Endothelial cell of umbilical vein (primary cell): ENCODE measurements at regions not wholly inside any gene's neighbourhood (a gene's known extent, or its start where the extent isn't known, plus 50 kb on each side); places are given as distances from the start of the nearest gene placed in this dataset.

Experiments
- BruUV-seq: library from RNA; stranded (reverse); fragments of 400-500 nt; replicated peaks from 2 replicates; lab custom pipeline; 2021; lab: Mats Ljungman, UMichigan
- CTCF ChIA-PET: fragments of 300-600, 350-600 bp; sonication (Branson Sonifier 250); formaldehyde crosslinking; loops from one replicate; lab custom pipeline; 2021; ENCODE audit warnings: antibody characterized with exemption, inconsistent platforms; lab: Charles Lee
- POLR2A ChIA-PET: fragments of 300-600, 350-600 bp; sonication (Branson Sonifier 250); formaldehyde crosslinking; loops from one replicate; lab custom pipeline; 2021; ENCODE audit warnings: antibody characterized with exemption, inconsistent platforms; lab: Charles Lee
- DNase-seq: peaks from one replicate; pipeline ENCODE4 v3.0.0-alpha.2; 2011; ENCODE audit warnings: low read depth, low spot score
- FAIRE-seq: peaks from 2 replicates; lab custom pipeline; 2011; peaks lifted over from hg19 to GRCh38; lab: Jason Lieb, UNC
- H2AFZ ChIP-seq: 2 replicates; pipeline ENCODE4 v1.6.0; 2012; ENCODE audit warnings: low read depth, low read length, control low read depth, inconsistent platforms
- H3K27ac ChIP-seq: 2 replicates; pipeline ENCODE4 v1.5.1; 2011; ENCODE audit warnings: low read depth, mild to moderate bottlenecking, control low read depth, low read length, moderate library complexity; ENCODE audit not compliant: insufficient read depth
- H3K27me3 ChIP-seq, 2 experiments: 2 replicates each; pipeline versions ENCODE4 v1.6.0 to v1.6.1; 2011; ENCODE audit warnings: low read length in 2 of 2, mixed read lengths in 1 of 2; ENCODE audit not compliant: control insufficient read depth in 2 of 2, insufficient read depth in 2 of 2
- H3K36me3 ChIP-seq, 2 experiments: 2 replicates in 1 of 2; 3 replicates in 1 of 2; pipeline ENCODE4 v1.5.1; 2011; ENCODE audit warnings: low read length in 2 of 2, mild to moderate bottlenecking in 1 of 2, moderate library complexity in 1 of 2; ENCODE audit not compliant: control insufficient read depth in 2 of 2, insufficient read depth in 2 of 2; ENCODE audit errors: extremely low read depth in 1 of 2
- H3K4me1 ChIP-seq: 3 replicates; pipeline ENCODE4 v1.5.1; 2011; ENCODE audit warnings: mild to moderate bottlenecking, low read length; ENCODE audit not compliant: control insufficient read depth, insufficient read depth; ENCODE audit errors: extremely low read depth
- H3K4me2 ChIP-seq: 2 replicates; pipeline ENCODE4 v1.6.1; 2011; ENCODE audit warnings: low read length, control low read depth, mixed read lengths; ENCODE audit not compliant: insufficient read depth
- H3K4me3 ChIP-seq, 3 experiments: fragments of 200-600 bp in 1 of 3; sonication (generic), shearing (Covaris generic) in 1 of 3; replicated peaks in 1 of 3; 2 replicates each; pipeline ENCODE4 v1.5.1; 2011 to 2016; ENCODE audit warnings: control low read depth in 3 of 3, low read length in 3 of 3, mild to moderate bottlenecking in 2 of 3, inconsistent platforms in 1 of 3, low read depth in 1 of 3, moderate library complexity in 1 of 3; ENCODE audit not compliant: insufficient read depth in 1 of 3
- H3K79me2 ChIP-seq: 2 replicates; pipeline ENCODE4 v1.6.0; 2012; ENCODE audit warnings: low read length, inconsistent platforms; ENCODE audit not compliant: control insufficient read depth, insufficient read depth
- H3K9ac ChIP-seq: replicated peaks from 2 replicates; pipeline ENCODE3; 2011; ENCODE audit warnings: low read length, control low read depth; ENCODE audit not compliant: insufficient read depth; ENCODE audit errors: extremely low read depth
- H3K9me1 ChIP-seq: replicated peaks from 3 replicates; pipeline ENCODE4 v1.6.0; 2011; ENCODE audit warnings: mild to moderate bottlenecking, low read length; ENCODE audit not compliant: control insufficient read depth, insufficient read depth; ENCODE audit errors: extremely low read depth
- H3K9me3 ChIP-seq: replicated peaks from 2 replicates; pipeline ENCODE4 v1.5.1; 2012; ENCODE audit warnings: low read length, inconsistent platforms; ENCODE audit not compliant: control insufficient read depth, insufficient read depth
- H4K20me1 ChIP-seq: replicated peaks from 2 replicates; pipeline ENCODE3; 2011; ENCODE audit warnings: mild to moderate bottlenecking, low read length; ENCODE audit not compliant: control insufficient read depth, insufficient read depth; ENCODE audit errors: extremely low read depth
- CTCF ChIP-seq, 2 donors: IDR thresholded peaks; 1 replicate in 1 of 2; 2 replicates in 1 of 2; pipeline ENCODE4 v1.5.1; 2011; ENCODE audit warnings: low read length in 2 of 2, mild to moderate bottlenecking in 2 of 2, moderate library complexity in 2 of 2, control low read depth in 1 of 2, inconsistent platforms in 1 of 2, low read depth in 1 of 2; ENCODE audit not compliant: insufficient read depth in 1 of 2; ENCODE audit errors: extremely low read depth in 1 of 2
- EZH2 ChIP-seq: IDR thresholded peaks from 2 replicates; pipeline ENCODE4 v1.6.1; 2012; ENCODE audit warnings: borderline replicate concordance, low read depth, mild to moderate bottlenecking, moderate library complexity, low read length, inconsistent platforms; ENCODE audit not compliant: severe bottlenecking
- FOS ChIP-seq: IDR thresholded peaks from 2 replicates; pipeline ENCODE4 v1.6.1; 2011; ENCODE audit warnings: mild to moderate bottlenecking, low read length, moderate library complexity, borderline replicate concordance; ENCODE audit not compliant: insufficient read depth
- GATA2 ChIP-seq: IDR thresholded peaks from 2 replicates; pipeline ENCODE4 v1.7.0; 2011; ENCODE audit warnings: low read depth, mild to moderate bottlenecking, moderate library complexity, mixed read lengths, low read length; ENCODE audit not compliant: insufficient read length, insufficient read depth
- JUN ChIP-seq: IDR thresholded peaks from 2 replicates; pipeline ENCODE4 v1.6.1; 2011; ENCODE audit warnings: borderline replicate concordance, low read depth; ENCODE audit not compliant: insufficient read length, insufficient read depth
- MAX ChIP-seq: IDR thresholded peaks from 2 replicates; pipeline ENCODE4 v1.6.1; 2011; ENCODE audit not compliant: insufficient read depth, insufficient read length
- MYC ChIP-seq: IDR thresholded peaks from one replicate; pipeline ENCODE4 v1.6.1; 2011; ENCODE audit warnings: mild to moderate bottlenecking, low read depth, low read length
- POLR2A ChIP-seq: IDR thresholded peaks from 2 replicates; pipeline ENCODE4 v1.6.1; 2012; ENCODE audit warnings: low read depth, mild to moderate bottlenecking, control low read depth, low read length
- POLR2AphosphoS5 ChIP-seq: IDR thresholded peaks from 2 replicates; pipeline ENCODE4 v1.6.1; 2012; ENCODE audit warnings: low read depth, mild to moderate bottlenecking, control low read depth, low read length, moderate library complexity; ENCODE audit not compliant: insufficient read depth
- dilution Hi-C: fragments of 300-500 bp; cut with MboI; formaldehyde crosslinking; loops from one replicate; pipeline ENCODE4 v1.15.0; 2019; ENCODE audit warnings: low sequenced_read_pairs; ENCODE audit not compliant: extremely low pct_ligation_motif_present
- intact Hi-C: fragments of 100-400 bp; cut with micrococcal nuclease; formaldehyde crosslinking; loops from one replicate; pipeline ENCODE4 v1.10.0; 2022

- Histone ChIP-seq H3K36me3 (no peaks in the 10 kb centered on the region), H3K79me2 (no peaks in the 10 kb centered on the region), H3K4me3 (no peak overlapping the region), H3K9me1 (no peaks in the 10 kb centered on the region), H3K4me1 (no peaks in the 10 kb centered on the region), H3K9ac (no peak overlapping the region), H3K27ac (no peak overlapping the region), H2AFZ (no peak overlapping the region), H3K27me3 (no peaks in the 10 kb centered on the region), H3K9me3 (no peaks in the 10 kb centered on the region), H4K20me1 (no peaks in the 10 kb centered on the region), H3K4me2 (no peak overlapping the region)
- DNase-seq (no peak), FAIRE-seq (no peak)
- no peak for TF ChIP-seq MYC
- no peak for TF ChIP-seq GATA2
- TF ChIP-seq POLR2AphosphoS5, result no peak
- no peak for TF ChIP-seq POLR2A
- no peak for TF ChIP-seq FOS
- no peak for TF ChIP-seq EZH2
- TF ChIP-seq JUN, result no peak
- no peak for TF ChIP-seq CTCF (IDR thresholded peaks at IDR 0.05; ENCODE audit: extremely low read depth in 1 of 2, insufficient read depth in 1 of 2, low read depth in 1 of 2, low read length in 2 of 2)
- no peak for TF ChIP-seq MAX
- ChIA-PET POLR2A (no interaction called here), CTCF (interaction anchor here (0.7 to 1.4 kb wide), 2 partner anchors 10 to 17 kb away, joined by 3 to 4 read pairs; no protein-coding TSS in a partner anchor)
- no TSS peak for BruUV-seq
- dilution Hi-C loops, result no loop called here
- intact Hi-C loops, result no loop called here
Measured at GRCh38 chr7:17493446-17493845, 195.0 kb downstream of the AHR start.
